Thyroid gland (tissue), 4 donors: ENCODE measurements at regions not wholly inside any gene's neighbourhood (a gene's known extent, or its start where the extent isn't known, plus 50 kb on each side); places are given as distances from the start of the nearest gene placed in this dataset.
"Not testable (repeated sequence)": the region's sequence is repeated elsewhere in the genome, so short reads cannot be mapped to it uniquely, and the experiment has no call there.

ENCODE experiments used
- DNase-seq, 2 donors: peaks; one replicate each; pipeline ENCODE4 v3.0.0-alpha.2; 2019
- H3K27ac ChIP-seq, 3 donors: fragments of 200-600 bp; sonication (generic); 1 replicate in 2 of 3; 2 replicates in 1 of 3; pipeline ENCODE4 v1.5.1; 2016 to 2019; ENCODE audit warnings: mild to moderate bottlenecking in 1 of 3, moderate library complexity in 1 of 3
- H3K27me3 ChIP-seq: fragments of 200-600 bp; sonication (generic); one replicate; pipeline ENCODE4 v1.5.1; 2019
- H3K36me3 ChIP-seq, 2 donors: fragments of 200-600 bp; sonication (generic); one replicate each; pipeline ENCODE4 v1.5.1; 2016 to 2019
- H3K4me1 ChIP-seq, 2 donors: fragments of 200-600 bp; sonication (generic); one replicate each; pipeline ENCODE4 v1.5.1; 2017 to 2019
- H3K4me3 ChIP-seq, 3 donors: fragments of 200-600 bp; sonication (generic); replicated peaks in 1 of 3; 1 replicate in 2 of 3; 2 replicates in 1 of 3; pipeline ENCODE4 v1.5.1; 2016; ENCODE audit warnings: mild to moderate bottlenecking in 1 of 3
- H3K9me3 ChIP-seq: fragments of 200-600 bp; sonication (generic); one replicate; pipeline ENCODE4 v1.5.1; 2017
- CTCF ChIP-seq, 6 experiments: fragments of 200-600 bp in 3 of 6; fragments of 450-650 bp in 3 of 6; sonication (generic) in 3 of 6; IDR thresholded peaks; one replicate each; pipeline ENCODE4 v1.5.1; 2016 to 2019; ENCODE audit warnings: antibody characterized with exemption in 6 of 6, mild to moderate bottlenecking in 2 of 6, inconsistent platforms in 1 of 6, moderate library complexity in 1 of 6
- POLR2A ChIP-seq, 2 donors: fragments of 450-650 bp; IDR thresholded peaks; one replicate each; pipeline ENCODE4 v1.6.1; 2017; ENCODE audit warnings: antibody characterized with exemption in 2 of 2, mild to moderate bottlenecking in 2 of 2, moderate library complexity in 1 of 2
- WGBS, 2 donors: methylation state at CpG; one replicate each; pipeline ENCODE4 v1.1.5; 2017; 5-methylcytosine and 5-hydroxymethylcytosine counted together
- intact Hi-C: fragments of 100-400 bp; cut with DNase I; formaldehyde crosslinking; loops from one replicate; pipeline ENCODE4 v1.15.1; 2023

GRCh38 chr13:99086267-99087097 lies 108.6 kb upstream of the DOCK9 start:
- H3K36me3 ChIP-seq: no peaks in the 10 kb centered on the region
- H3K27me3 ChIP-seq: no peaks in the 10 kb centered on the region
- TF ChIP-seq POLR2A (IDR thresholded peaks at IDR 0.05) (peak; percentile 62 to 92), CTCF (IDR thresholded peaks at IDR 0.05) (no peak)
- WGBS, 2 donors: no CpG with 5 or more reads among the region's 130 CpGs
- peaks cover 12 to 26% of the 10 kb centered on the region in 2 donors for H3K4me1 ChIP-seq
- H3K4me3 ChIP-seq: peak overlapping the region; percentile 74 to 99 (median 91)
- DNase-seq: peak; percentile 61 to 63
- intact Hi-C loops: no loop called here
- peak overlapping the region; percentile 84 to 97 (median 90) for H3K27ac ChIP-seq
- H3K9me3 ChIP-seq: no peaks in the 10 kb centered on the region

GRCh38 chr13:99087098-99087953 lies 109.5 kb upstream of the DOCK9 start:
- H3K4me1 ChIP-seq: peaks cover 12 to 26% of the 10 kb centered on the region in 2 donors
- H3K27me3 ChIP-seq: no peaks in the 10 kb centered on the region
- peak; percentile 79 to 94 for TF ChIP-seq POLR2A (IDR thresholded peaks at IDR 0.05)
- peak in 2 of 6 experiments; percentile 5 to 25 for TF ChIP-seq CTCF (IDR thresholded peaks at IDR 0.05)
- peak overlapping the region; percentile 54 to 99 (median 67) for H3K4me3 ChIP-seq
- WGBS, 2 donors: 0% methylated on average over 6 to 24 of the region's 92 CpGs
- peak; percentile 92 to 93 for DNase-seq
- H3K27ac ChIP-seq: peak overlapping the region; percentile 84 to 97 (median 90)
- intact Hi-C loops: no loop called here
- H3K9me3 ChIP-seq: no peaks in the 10 kb centered on the region
- H3K36me3 ChIP-seq: no peaks in the 10 kb centered on the region

GRCh38 chr13:99087954-99088491 lies 110.2 kb upstream of the DOCK9 start:
- TF ChIP-seq POLR2A (IDR thresholded peaks at IDR 0.05) (no peak), CTCF (IDR thresholded peaks at IDR 0.05) (no peak)
- Histone ChIP-seq H3K36me3 (no peaks in the 10 kb centered on the region), H3K9me3 (no peaks in the 10 kb centered on the region), H3K27ac (peak overlapping the region; percentile 84 to 97 (median 90)), H3K4me1 (peaks cover 12 to 26% of the 10 kb centered on the region in 2 donors), H3K27me3 (no peaks in the 10 kb centered on the region), H3K4me3 (peak overlapping the region; percentile 54 to 99 (median 67))
- DNase-seq: peak; percentile 28 to 29
- 6 to 10% methylated on average over 16 of the region's 16 CpGs for WGBS, 2 donors
- intact Hi-C loops: no loop called here

GRCh38 chr13:99093997-99094396 lies 106.7 kb upstream of the UBAC2 start:
- no peak for DNase-seq
- Histone ChIP-seq H3K4me3 (no peak overlapping the region), H3K9me3 (no peaks in the 10 kb centered on the region), H3K4me1 (no peaks in the 10 kb centered on the region), H3K27ac (no peak overlapping the region), H3K36me3 (no peaks in the 10 kb centered on the region), H3K27me3 (no peaks in the 10 kb centered on the region)
- TF ChIP-seq POLR2A (IDR thresholded peaks at IDR 0.05) (no peak), CTCF (IDR thresholded peaks at IDR 0.05) (no peak)
- intact Hi-C loops: no loop called here
- 82 to 83% methylated on average over 3 of the region's 3 CpGs for WGBS, 2 donors

- H3K36me3 ChIP-seq, H3K27ac ChIP-seq, intact Hi-C loops, H3K4me1 ChIP-seq, H3K9me3 ChIP-seq, H3K4me3 ChIP-seq, DNase-seq, H3K27me3 ChIP-seq: not testable (repeated sequence)
- WGBS, 2 donors: 66 to 69% methylated on average over 5 of the region's 5 CpGs
Measured at GRCh38 chr13:99101831-99102230, 98.8 kb upstream of the UBAC2 start.
